K562 (cell line): ENCODE measurements at regions not wholly inside any gene's neighbourhood (a gene's known extent, or its start where the extent isn't known, plus 50 kb on each side); places are given as distances from the start of the nearest gene placed in this dataset.

Experiments
- ATAC-seq: fragments of 200-7000 bp; cut with Tn5 transposase; 3 replicates; pipeline ENCODE4 v1.9.1; 2020; ENCODE audit warnings: moderate library complexity
- BruUV-seq: library from RNA; stranded (reverse); fragments of 400-500 nt; replicated peaks from 2 replicates; lab custom pipeline; 2021; lab: Mats Ljungman, UMichigan
- CTCF ChIA-PET: fragments of 300-600 bp; formaldehyde crosslinking; extraction: SDS; loops from one replicate; lab custom pipeline; 2021; ENCODE audit warnings: low intra/inter-chr PET ratio; lab: Yijun Ruan, JAX
- POLR2A ChIA-PET: fragments of 300-600, 350-650 bp; sonication (Branson Sonifier 250); formaldehyde crosslinking; extraction: SDS; loops from one replicate; lab custom pipeline; 2021; ENCODE audit warnings: antibody characterized with exemption, inconsistent platforms; lab: Yijun Ruan, JAX
- DNase-seq, 4 experiments: peaks; one replicate each; pipeline versions ENCODE4 v3.0.0 to v3.0.0-alpha.2; 2011 to 2018; ENCODE audit warnings: low spot score in 3 of 4, mixed read lengths in 3 of 4; ENCODE audit errors: extremely low read depth in 1 of 4
- FAIRE-seq: peaks from 2 replicates; lab custom pipeline; 2011; peaks lifted over from hg19 to GRCh38; lab: Jason Lieb, UNC
- H2AFZ ChIP-seq: 2 replicates; pipeline ENCODE4 v1.6.0; 2011; ENCODE audit warnings: low read depth, low read length, control low read depth, inconsistent platforms
- H3K27ac ChIP-seq: fragments of 200-600 bp; 3 replicates; pipeline ENCODE4 v1.8.0; 2011; ENCODE audit warnings: low read depth, mild to moderate bottlenecking, control low read depth, inconsistent platforms, low read length, moderate library complexity, mixed read lengths; ENCODE audit errors: extremely low read depth
- H3K27me3 ChIP-seq, 2 experiments: fragments of 300-600 bp in 1 of 2; 2 replicates in 1 of 2; 3 replicates in 1 of 2; pipeline versions ENCODE4 v1.6.0 to v1.8.0; 2011; ENCODE audit warnings: inconsistent platforms in 2 of 2, low read length in 2 of 2, mild to moderate bottlenecking in 1 of 2, mixed read lengths in 1 of 2, moderate library complexity in 1 of 2; ENCODE audit not compliant: control insufficient read depth in 2 of 2, insufficient read depth in 2 of 2
- H3K36me3 ChIP-seq: fragments of 300-600 bp; 3 replicates; pipeline ENCODE4 v1.8.0; 2011; ENCODE audit warnings: mild to moderate bottlenecking, low read length, inconsistent platforms; ENCODE audit not compliant: control insufficient read depth, insufficient read depth
- H3K4me1 ChIP-seq, 2 experiments: fragments of 200-600 bp in 1 of 2; replicated peaks in 1 of 2; 2 replicates in 1 of 2; 3 replicates in 1 of 2; pipeline versions ENCODE4 v1.5.1 to v1.8.0; 2011; ENCODE audit warnings: inconsistent platforms in 2 of 2, low read length in 2 of 2, mild to moderate bottlenecking in 1 of 2, mixed read lengths in 1 of 2, moderate library complexity in 1 of 2; ENCODE audit not compliant: control insufficient read depth in 2 of 2, insufficient read depth in 2 of 2
- H3K4me2 ChIP-seq: 2 replicates; pipeline ENCODE4 v1.6.1; 2011; ENCODE audit warnings: low read length, control low read depth, inconsistent platforms, mixed read lengths; ENCODE audit not compliant: insufficient read depth
- H3K4me3 ChIP-seq: fragments of 200-600 bp; sonication (generic), shearing (Covaris generic); 2 replicates; pipeline ENCODE4 v1.5.1; 2016; ENCODE audit warnings: control low read depth, inconsistent platforms
- H3K79me2 ChIP-seq: fragments of 200-600 bp; 3 replicates; pipeline ENCODE4 v1.8.0; 2011; ENCODE audit warnings: low read length, inconsistent platforms; ENCODE audit not compliant: control insufficient read depth, insufficient read depth
- H3K9ac ChIP-seq, 2 experiments: 2 replicates each; pipeline versions ENCODE4 v1.6.0 to v1.6.1; 2011; ENCODE audit warnings: low read depth in 2 of 2, low read length in 2 of 2, control low read depth in 1 of 2, inconsistent platforms in 1 of 2, mild to moderate bottlenecking in 1 of 2, mixed read lengths in 1 of 2; ENCODE audit not compliant: insufficient read depth in 1 of 2
- H3K9me1 ChIP-seq: one replicate; pipeline ENCODE4 v1.6.0; 2011; ENCODE audit warnings: inconsistent platforms, mild to moderate bottlenecking, low read length, moderate library complexity; ENCODE audit not compliant: control insufficient read depth, insufficient read depth
- H3K9me3 ChIP-seq: replicated peaks from 2 replicates; pipeline ENCODE4 v1.5.1; 2011; ENCODE audit warnings: low read depth, low read length, inconsistent platforms; ENCODE audit not compliant: control insufficient read depth, insufficient read depth
- H4K20me1 ChIP-seq: replicated peaks from 2 replicates; pipeline ENCODE4 v1.6.1; 2011; ENCODE audit warnings: low read length, inconsistent platforms, mixed read lengths; ENCODE audit not compliant: control insufficient read depth, insufficient read depth
- ARID3A ChIP-seq: IDR thresholded peaks from 2 replicates; pipeline ENCODE4 v1.6.1; 2012; ENCODE audit warnings: low read depth, low read length, improper control_type of control experiment, borderline replicate concordance
- ATF2 ChIP-seq: sonication (generic); formaldehyde crosslinking; IDR thresholded peaks from 2 replicates; pipeline ENCODE4 v1.8.1; 2022; ENCODE audit warnings: missing genetic modification reagents
- DPF2 ChIP-seq: fragments of 450-650 bp; IDR thresholded peaks from 2 replicates; pipeline ENCODE4 v1.6.1; 2016
- E2F5 ChIP-seq: sonication (generic); formaldehyde crosslinking; IDR thresholded peaks from 2 replicates; pipeline ENCODE4 v1.8.0; 2022; ENCODE audit warnings: mild to moderate bottlenecking, missing genetic modification reagents
- HDAC3 ChIP-seq: fragments of 450-650 bp; IDR thresholded peaks from 2 replicates; pipeline ENCODE4 v1.6.1; 2018; ENCODE audit warnings: borderline replicate concordance, mild to moderate bottlenecking, moderate library complexity; ENCODE audit not compliant: partially characterized antibody
- HMGN3 ChIP-seq: IDR thresholded peaks from 2 replicates; pipeline ENCODE4 v1.6.1; 2011; ENCODE audit warnings: borderline replicate concordance, low read depth, mild to moderate bottlenecking, mixed read lengths, low read length; ENCODE audit not compliant: insufficient read length; ENCODE audit errors: extremely low read depth
- RFX7 ChIP-seq: fragments of 250-450 bp; sonication (Bioruptor Pico); IDR thresholded peaks from 2 replicates; pipeline ENCODE4 v1.5.1; 2021; ENCODE audit warnings: mild to moderate bottlenecking
- SMC3 ChIP-seq: conservative IDR thresholded peaks from 2 replicates; pipeline ENCODE4 v1.6.1; 2011; ENCODE audit warnings: low read depth, low read length, improper control_type of control experiment; ENCODE audit not compliant: insufficient read depth
- ZNF395 ChIP-seq: fragments of 200-800 bp; sonication (Bioruptor generic); IDR thresholded peaks from 2 replicates; pipeline ENCODE4 v1.6.1; 2017; ENCODE audit warnings: missing genetic modification characterization, missing compliant biosample characterization
- ZNF445 ChIP-seq: fragments of 250-450 bp; sonication (Bioruptor Pico); IDR thresholded peaks from 2 replicates; pipeline ENCODE4 v1.4.0; 2020; ENCODE audit warnings: low read depth, mild to moderate bottlenecking, moderate library complexity
- WGBS: fragments of 100-300 bp; shearing (Covaris generic); methylation state at CpG from one replicate; pipeline ENCODE4 v1.1.6; 2016; ENCODE audit warnings: low coverage, mixed read lengths; ENCODE audit not compliant: insufficient coverage; ENCODE audit errors: missing lambda C conversion rate; 5-methylcytosine and 5-hydroxymethylcytosine counted together
- in situ Hi-C: fragments of 300-500 bp; cut with MboI; formaldehyde crosslinking; loops from 4 replicates; pipeline ENCODE4 v1.15.0; 2018; ENCODE audit warnings: inconsistent platforms, mixed read lengths
- intact Hi-C: fragments of 100-400 bp; cut with micrococcal nuclease; formaldehyde crosslinking; loops from 2 replicates; pipeline ENCODE4 v1.14.2; 2022

GRCh38 chr20:60713396-60713795 lies 538.7 kb upstream of the CDH4 start (continued):
- TF ChIP-seq ARID3A (no peak), SMC3 (no peak)

GRCh38 chr20:60715172-60715571 lies 536.9 kb upstream of the CDH4 start:
- intact Hi-C loops: no loop called here
- ChIA-PET CTCF (no interaction called here), POLR2A (no interaction called here)
- FAIRE-seq (no peak), DNase-seq (peak; percentile 9 to 30 (median 16)), ATAC-seq (peak; percentile 67)
- no peak overlapping the region for H2AFZ ChIP-seq
- H3K27me3 ChIP-seq: no peaks in the 10 kb centered on the region
- H3K9ac ChIP-seq: no peak overlapping the region
- no peaks in the 10 kb centered on the region for H3K36me3 ChIP-seq
- no peak overlapping the region for H3K27ac ChIP-seq
- H4K20me1 ChIP-seq: no peaks in the 10 kb centered on the region
- no peak overlapping the region for H3K4me3 ChIP-seq
- 2% methylated on average over 9 of the region's 9 CpGs for WGBS
- no peaks in the 10 kb centered on the region for H3K9me3 ChIP-seq
- in situ Hi-C loops: no loop called here
- no peaks in the 10 kb centered on the region for H3K4me1 ChIP-seq
- no TSS peak for BruUV-seq
- H3K9me1 ChIP-seq: no peaks in the 10 kb centered on the region
- H3K79me2 ChIP-seq: no peaks in the 10 kb centered on the region
- no peak overlapping the region for H3K4me2 ChIP-seq
- TF ChIP-seq ZNF395 (CRISPR knock-in tag) (no peak), E2F5 (CRISPR knock-in tag) (no peak), ATF2 (CRISPR knock-in tag) (no peak), DPF2 (no peak), HMGN3 (no peak), ZNF445 (no peak), SMC3 (0 out of 2 replicates have a peak, but pooled peaks have one; percentile 8), RFX7 (CRISPR knock-in tag) (no peak), HDAC3 (no peak)
